ENCODE measurements at regions not wholly inside any gene's neighbourhood (a gene's known extent, or its start where the extent isn't known, plus 50 kb on each side); places are given as distances from the start of the nearest gene placed in this dataset.

GRCh38 chr7:155143381-155143780 lies 73.3 kb downstream of the HTR5A start:
- TF ChIP-seq POLR2AphosphoS5 (IDR thresholded peaks at IDR 0.05) (no peak), CTCF (IDR thresholded peaks at IDR 0.05) (no peak)
